ENCODE measurements at regions not wholly inside any gene's neighbourhood (a gene's known extent, or its start where the extent isn't known, plus 50 kb on each side); places are given as distances from the start of the nearest gene placed in this dataset.

DNA sequence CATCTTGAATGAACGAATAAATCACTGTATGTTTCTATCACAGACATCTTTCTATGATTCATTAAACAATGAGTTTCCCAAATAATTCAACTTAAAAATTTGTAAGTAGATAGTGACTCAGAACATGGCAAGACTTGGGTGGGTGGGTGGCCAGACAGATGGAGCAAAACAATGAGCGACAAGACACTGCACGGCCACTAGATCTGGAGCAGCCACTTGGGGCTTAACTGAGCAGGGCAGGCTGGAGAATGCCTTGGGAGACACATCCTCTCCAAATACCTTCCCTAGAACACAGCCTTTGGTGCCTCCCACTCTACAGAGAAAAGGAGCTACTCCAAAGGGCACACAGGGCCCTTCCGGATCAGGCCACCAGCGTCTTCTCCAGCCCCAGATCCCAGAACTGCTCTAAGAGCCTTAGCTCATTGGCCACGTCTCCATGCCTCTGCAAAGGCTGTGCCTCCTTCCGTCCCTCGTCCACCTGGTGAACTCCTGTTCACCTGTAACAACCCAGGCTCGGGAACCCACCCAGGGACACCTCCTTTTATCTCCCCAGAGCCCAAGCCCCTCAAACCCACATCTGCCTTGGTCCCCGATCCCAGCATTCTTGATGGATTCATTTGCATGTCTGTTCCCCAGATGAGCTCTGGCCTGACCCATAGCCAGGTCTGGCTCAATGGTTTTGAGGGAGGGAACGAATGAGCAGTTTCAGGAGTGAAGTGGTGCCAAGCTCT, 134.9 kb upstream of the IQSEC1 start:
- no peak for DNase-seq

DNA sequence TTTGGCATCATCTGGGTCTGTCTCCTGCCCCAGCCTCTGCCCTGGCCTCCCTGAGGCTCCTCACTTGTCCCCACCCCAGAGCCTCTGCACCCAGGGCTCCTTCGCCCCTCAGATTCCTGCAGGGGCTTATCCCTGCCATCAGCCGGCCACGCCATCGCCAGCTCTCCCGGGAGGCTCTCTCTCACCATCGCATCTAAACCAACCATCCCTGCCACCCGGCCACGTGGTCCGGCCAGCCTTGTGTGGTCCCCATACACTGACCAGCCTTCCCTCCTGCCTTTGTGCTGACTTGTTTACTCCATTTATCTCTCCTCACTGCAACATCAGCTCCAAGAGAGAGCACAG, 134.3 kb upstream of the IQSEC1 start:
- DNase-seq: no peak

DNA sequence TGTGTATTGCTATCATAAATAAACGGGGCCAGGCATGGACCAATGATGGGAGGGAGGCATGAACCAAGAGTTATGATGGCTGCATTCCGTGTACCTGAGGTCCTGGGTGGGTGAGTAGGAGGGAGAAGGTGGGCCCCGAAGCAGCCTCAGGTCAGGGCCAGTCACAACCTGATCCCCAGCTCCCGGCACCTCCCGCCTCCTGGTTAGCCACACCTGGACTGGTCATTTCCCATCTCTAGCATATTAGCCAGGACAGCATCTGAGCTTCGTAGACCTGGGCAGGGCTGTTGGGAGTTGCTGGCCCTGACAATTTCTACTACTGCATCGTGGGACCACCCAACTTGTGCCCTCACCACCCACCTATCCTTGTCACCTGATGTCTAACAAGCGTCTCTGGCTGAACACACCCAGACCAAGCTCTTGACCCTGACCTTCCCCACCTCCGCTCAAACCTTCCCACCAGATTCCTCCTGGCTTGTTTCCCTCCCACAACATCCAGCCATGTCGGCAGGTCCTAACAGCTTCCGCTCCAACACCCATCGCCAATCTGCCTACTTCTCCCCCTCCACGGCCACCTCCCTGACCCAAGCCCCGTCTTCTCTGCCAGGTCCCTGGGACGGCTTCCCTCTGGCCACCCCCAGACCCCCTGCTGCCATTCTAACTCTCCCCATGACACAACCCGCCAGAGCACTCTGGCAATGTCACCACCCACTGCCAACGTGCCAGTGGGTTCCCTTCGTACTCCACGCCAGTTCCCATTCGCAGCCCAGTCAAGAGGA, 133.8 kb upstream of the IQSEC1 start:
- no peak for DNase-seq

DNA sequence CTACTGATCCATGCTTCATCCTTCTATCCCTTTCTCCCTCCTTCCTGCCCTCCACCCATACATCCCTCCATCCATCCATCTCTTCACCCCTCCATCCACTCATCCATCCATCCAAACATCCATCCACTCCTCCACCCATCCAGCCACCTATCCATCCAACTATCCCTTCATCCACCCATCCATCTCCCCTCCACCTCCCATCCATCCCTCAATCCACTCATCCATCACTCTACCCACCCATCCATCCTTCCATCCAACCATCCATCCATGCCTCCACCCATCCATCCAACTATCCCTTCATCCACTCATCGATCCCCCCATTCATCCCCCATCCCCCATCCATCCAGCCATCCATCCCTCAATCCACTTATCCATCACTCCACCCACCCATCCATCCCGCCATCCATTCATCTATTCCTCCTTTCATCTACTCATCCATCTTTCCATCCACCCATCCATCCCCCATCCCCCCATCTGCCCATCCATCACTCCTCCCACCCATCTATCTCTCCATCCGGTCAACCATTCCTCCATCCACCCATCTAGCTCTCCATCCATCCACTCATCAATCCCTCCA, 132.4 kb upstream of the IQSEC1 start:
- DNase-seq: no peak

DNA sequence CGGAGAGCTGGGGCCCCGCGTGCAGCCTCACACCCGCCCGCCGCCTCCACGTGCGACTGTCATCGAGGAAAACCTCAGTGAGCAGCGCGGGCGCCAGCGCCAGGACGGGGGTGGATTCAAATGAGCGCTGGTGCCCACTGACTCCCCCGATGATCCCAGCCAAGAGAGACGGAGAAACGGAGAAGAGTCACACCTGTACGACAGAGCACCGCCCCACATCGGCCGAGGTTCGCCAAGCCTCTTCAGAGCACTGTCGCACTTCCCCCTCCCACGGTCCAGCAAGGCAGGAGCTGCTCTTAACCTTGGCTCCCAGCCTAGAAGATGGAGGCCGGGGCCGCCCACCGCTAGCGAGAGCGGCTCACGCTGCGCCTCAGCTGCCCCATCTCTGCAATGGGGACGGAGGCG, 130.9 kb upstream of the IQSEC1 start:
- DNase-seq: no peak

DNA sequence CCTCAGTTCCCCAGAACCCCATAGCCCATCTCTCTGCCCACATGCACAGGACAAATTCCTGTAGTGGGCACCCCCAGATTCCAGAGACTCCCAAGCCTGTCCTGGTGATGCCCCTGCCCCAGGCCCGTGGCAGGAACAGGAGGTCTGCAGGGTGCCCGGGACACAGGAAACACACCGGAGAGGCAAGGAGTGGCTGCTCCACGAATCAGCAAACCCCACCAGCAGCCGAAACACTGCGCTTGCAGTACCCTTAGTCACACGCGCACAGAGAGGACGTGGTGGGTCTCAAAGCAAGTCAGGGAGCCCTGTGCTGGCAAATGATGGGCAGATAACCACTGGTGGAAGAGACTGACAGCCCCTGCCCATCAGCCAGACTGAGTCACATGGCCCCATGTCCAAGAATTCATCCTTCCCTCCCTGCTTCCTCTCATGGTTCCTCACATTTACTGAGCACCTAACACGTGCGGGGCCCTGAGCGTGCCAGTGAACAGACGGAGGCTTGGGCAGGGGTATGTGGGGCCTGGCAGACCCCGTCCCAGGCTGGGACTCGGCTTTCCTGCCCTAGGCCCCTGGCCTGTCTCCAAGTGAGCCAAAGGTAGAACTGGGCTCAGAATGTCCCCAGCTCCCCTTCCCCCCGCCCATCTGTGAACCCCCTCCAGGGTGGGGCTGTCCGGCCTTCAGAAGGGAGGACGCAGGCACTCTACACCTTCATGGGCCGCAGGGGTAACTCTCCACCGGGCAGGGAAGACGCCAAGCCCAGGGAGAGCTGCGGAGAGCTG, 130.4 kb upstream of the IQSEC1 start:
- DNase-seq: no peak

DNA sequence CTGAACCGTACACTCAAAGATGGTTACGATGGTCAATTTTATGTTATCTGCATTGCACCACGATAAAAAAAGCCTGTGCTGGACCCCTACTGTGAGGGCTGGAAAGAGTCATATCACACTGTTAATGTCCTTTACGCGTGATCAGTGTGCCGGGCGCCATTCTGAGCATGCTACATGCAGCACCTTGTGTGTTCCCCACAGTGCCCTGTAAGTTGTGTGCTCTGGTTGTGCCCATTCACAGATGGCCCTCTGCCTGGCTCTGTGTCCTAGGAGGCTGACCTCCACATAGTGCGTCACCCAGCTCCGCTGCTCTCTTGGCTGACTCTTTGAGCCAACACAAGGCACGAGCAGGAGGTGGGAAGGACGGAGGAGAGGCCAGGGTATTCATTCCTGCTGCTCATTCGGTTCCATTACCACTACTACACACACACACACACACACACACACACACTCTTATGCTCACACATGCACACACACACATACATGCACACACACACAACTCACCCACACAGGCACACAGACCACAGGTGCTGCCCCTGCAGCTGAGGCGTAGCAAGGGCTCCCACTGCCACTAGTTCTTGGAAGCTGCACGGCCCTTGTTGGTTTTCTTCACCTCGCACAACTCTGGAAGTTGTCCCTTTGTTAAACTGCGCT, 129.6 kb upstream of the IQSEC1 start:
- DNase-seq: no peak

DNA sequence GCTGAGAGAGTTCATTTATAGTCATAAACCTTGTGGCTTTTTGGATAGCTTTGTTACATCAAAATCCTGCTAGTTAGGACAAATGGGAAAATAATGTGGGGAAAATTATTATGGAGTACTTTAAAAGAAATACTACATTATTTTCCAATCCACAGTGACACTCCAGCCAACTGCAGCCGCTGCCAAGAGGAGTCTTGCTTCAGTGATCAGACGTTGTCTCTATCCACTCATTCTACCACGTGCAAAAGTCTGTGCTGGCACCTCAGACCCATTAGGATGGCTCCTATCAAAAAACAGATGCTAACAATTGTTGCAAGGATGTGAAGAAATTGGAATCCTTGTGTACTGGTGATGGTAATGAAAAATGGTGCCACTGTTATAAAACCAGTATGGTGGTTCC, 128.6 kb upstream of the IQSEC1 start:
- DNase-seq: no peak

DNA sequence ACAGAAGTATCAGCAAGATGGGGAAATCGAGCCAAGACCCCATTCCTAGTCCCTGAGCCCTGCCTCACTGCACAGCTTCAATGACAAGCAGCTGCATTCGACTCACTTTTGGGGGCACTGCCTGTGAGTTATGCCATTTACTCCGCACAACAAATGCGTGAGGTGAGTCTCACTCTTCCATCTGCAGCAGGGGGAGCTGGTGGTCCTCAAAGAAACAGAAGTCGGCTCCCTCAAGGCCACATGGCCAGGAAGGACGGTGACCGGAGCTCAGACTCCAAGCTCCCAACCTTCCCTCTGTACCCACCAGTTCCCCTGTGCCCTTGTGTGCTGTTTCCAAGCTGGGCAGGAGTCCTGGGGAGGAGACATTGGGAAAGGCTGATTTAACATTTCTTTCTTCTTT, 127.7 kb upstream of the IQSEC1 start:
- no peak for DNase-seq

DNA sequence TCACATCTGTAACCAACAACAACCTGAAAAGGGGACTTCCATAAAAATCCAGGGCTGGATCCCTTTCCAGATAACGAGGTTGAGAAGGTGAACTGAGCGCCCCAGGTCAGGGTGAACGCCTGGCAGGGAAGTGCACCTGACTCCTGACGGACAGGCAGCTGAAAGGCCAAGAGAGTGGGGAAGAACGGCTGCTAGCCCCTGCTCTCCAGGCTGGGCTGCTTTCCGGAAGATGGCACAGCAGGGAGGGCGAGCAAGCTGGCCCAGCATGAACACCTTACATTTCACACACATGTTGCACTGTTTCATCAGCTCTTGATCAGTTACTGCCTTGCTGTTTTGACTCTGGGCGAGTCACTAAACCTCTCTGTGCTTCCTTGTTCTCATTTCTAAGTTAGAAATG, 127.2 kb upstream of the IQSEC1 start:
- no peak for DNase-seq

DNA sequence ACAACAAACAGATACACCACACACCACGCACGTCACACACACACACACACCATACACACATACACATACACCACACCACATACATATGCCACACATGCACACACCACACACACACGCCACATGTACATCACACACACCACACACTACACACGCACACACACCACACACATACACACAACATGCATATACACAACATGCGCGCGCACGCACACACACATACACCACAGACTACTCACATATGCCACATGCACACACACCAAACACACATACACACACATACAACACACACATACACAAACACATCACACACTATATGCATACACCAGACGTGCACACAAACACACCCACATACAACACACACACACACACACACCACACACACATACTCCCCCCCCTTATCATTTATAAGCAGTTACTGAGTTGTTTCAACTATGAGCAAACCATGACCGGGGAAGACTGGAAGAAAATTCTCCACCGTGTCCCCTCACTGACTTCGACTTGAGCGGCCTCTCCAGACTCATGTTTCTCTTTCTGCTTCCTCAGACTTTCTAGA, 126.7 kb upstream of the IQSEC1 start:
- DNase-seq: no peak

DNA sequence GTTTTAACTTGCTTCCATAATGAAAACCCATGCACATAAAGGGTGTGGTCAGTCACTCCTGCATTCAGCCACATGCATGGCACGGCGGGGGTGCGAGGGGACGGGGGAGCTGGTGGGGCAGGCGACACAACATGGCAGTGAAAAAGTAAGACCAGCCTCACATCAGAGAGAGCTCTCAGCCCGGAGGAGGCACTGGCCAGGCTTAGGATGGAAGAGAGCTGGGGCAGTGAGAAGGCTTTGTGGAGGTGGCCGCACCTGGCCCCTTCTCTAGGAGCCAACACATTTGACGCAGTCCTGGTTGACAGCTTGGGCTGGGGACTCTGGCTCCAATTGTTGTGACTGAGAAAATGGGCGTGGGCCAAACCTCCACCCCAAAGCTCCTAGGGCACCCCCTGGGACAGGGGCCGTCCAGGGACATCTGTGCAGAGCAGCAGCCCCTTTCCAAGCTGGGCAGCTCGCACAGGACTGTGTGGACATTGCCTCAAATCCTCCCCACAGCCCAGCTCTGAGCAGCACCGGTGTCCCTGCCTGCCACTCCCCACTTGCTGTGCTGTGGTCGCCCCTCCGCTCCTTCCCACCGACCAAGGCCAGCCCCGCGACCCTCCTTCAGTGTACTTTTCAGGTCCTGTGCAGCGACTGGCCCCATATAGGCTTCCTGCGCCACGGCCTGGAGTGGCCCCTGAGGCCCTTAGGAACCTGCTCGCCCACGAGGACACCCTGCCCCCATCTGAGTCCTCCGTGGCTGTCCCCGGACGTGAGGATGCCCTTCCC, 126.0 kb upstream of the IQSEC1 start:
- DNase-seq: no peak

DNA sequence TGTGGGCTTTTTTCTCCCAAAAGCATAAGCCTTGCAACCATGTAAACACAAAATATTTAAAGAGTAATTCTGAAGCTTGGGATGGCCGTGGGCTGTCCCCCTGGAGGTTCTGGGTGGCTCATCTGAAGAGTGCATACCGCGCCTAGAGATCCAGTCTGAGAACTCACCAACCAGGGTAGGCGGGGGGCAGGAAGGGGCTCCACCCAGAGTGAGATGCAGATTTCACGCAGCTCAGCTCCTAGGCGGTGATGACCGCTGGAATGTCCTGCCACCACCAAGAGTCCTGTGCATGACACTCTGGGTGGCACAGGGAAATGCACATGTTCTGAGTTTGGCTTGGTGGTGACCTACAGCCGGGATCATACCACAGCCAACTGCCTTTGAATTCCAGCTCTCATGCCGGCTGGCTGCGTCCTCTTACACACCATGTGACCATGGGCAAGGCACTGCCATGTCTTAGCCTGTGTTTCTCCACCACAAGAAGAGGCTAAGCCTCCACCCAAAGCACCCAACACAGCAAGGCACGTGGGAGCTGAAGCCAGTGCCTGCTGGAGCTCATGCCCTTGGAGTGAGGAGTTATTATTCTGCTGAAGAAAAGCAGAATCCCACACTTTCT, 125.1 kb upstream of the IQSEC1 start:
- no peak for DNase-seq

DNA sequence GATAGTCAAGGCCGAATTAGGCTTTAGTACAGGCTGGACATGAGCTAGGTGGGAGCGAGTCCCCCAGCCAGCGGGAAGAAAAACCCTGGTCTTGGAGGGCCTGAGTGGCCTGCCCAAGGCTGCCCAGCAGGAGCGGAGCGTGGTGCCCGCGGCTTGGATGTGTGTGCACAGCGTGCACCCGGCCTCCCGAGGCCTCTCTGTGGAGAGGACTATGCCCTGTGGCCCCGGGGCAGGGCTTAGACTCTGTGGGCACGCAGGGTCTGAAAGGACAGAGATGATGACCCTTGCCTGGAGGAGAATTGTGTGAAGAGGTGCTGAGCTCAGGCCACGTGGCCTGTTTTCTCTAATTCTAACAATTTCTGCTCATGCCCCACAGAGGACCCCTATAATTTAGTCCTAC, 124.6 kb upstream of the IQSEC1 start:
- no peak for DNase-seq

DNA sequence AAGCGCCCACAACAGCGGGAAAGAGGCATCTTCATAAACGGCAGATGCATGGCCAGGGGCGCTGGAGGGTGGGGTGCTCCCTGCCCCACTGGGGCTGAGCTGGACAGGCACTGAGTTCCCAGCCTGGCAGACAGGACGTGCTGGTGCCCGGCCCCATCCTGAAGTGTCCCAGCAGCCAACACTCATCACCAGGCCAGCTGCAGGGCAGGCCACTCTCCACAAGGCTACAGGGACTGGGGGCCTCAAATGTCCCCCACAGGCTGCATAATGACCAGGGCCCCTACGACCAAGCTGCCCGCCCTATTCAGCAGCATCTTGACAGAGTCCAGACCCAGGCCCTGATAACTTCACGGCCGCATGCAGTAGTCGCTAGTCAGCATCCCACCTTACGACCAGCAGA, 124.1 kb upstream of the IQSEC1 start:
- no peak for DNase-seq

DNA sequence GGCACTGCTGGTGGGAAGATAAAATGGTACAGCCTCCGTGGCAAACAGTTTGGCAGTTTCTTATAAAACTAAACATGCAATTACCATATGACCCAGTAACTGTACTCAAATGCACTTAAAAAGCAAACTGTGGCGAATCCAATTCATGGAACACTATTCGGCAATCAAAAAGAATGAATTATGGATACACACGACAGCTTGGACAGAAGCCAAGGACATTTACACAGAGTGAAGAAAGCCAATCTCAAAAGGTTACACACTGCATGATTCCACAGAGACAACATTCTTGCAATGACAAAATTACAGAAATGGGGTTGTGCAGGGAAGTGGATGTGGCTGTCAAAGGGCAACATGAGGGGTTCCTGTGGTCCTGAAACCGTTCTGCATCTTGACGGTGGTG, 122.1 kb upstream of the IQSEC1 start:
- DNase-seq: no peak

DNA sequence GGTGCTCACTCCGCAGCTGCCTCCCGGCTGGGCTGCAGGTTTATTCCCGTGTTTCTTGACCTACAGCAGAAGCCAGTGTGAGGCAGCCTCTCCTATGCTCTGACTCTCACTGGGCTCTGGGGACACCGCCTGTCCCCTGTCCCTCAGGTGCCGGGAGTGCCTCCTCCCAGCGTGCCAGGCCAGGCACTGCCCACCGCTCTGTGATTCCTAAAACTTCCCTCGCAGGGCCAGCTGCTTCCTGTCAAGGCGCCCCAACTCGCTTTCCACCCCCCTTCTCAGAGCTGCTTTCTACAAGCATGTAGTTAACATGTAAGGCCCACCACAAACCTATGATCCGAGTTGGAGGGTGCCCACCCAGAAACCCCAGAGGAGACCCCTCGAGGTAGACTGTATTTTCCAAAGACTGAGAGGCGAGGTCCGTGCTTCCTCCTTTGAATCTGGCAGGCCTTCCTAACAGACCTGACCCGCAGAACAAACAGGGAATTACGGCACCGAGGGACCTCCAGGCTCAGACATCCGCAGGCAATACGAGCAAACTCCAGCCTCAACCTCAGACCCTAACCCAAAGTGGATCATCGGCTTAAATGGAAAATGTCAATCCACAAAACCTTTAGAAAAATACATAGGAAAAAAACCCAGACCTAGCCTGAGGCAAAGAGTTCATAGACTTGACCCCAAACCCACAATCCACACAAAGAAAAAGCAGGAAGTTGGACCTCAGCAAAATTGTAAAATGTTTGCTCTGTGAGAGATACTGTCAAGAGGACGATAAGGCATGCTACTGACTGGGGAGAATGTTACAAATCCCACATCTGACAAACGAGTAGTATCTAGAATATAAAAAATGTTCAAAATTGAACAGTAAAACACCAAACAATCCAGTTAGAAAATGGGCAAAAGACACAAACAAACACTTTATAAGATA, 121.3 kb upstream of the IQSEC1 start:
- no peak for DNase-seq

DNA sequence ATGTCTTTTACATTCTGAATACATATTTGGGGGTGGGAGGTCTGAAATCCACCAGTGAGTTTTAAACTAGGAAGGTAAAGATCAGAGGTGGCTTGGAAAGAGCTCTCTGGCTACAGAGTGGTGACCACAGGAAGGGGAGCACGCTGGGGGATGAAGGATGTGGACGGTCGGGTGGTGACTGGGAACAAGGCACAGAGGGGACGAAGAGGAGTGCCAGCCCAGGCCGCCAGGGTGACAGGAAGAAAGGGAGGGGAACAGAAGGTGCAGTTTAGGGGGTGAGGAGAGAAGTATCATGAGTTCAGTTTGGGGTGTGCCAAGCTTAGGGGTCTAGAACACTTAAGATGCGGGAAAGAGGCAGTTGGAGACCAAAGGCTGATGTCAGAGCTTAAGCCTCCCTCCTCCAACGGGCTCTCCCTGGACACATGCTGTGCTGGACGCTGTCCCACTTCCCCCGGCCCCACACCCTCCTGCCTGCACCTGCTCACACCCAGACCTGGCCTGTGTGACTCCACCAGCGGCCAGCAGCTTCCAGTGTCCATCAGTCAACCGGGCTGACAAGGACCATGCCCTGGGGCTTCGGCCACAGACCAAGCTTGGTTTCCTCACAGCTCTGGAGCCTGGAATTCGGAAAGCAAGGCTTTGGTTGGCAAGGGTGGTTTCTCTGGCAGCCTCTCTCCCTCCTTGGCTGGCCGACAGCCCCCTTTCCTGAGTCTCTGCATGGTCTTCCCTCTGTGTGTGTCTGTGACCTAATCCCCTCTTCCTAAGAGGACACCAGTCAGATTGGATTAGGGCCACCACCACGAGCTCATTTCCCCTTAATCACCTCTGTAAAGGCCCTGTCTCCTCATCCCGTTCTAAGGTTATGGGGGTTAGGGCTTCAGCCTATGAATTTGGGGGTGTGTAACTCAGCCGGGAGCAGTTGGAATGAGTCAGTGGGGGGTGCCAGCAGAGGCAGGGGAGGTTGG, 120.4 kb upstream of the IQSEC1 start:
- no peak for DNase-seq

All from activated effector memory CD4-positive, alpha-beta T cell treated with Interleukin-2 at 50 U/mL for 16 hours (primary cell).